ACHN (cell line): ENCODE measurements at regions not wholly inside any gene's neighbourhood (a gene's known extent, or its start where the extent isn't known, plus 50 kb on each side); places are given as distances from the start of the nearest gene placed in this dataset.

Experiments
- DNase-seq: peaks from one replicate; pipeline ENCODE4 v3.0.0-alpha.2; 2015
- in situ Hi-C: cut with HindIII; loops from 2 replicates; pipeline ENCODE4 v1.10.0; 2017; ENCODE audit warnings: low sequenced_read_pairs, low pct_ligation_motif_present, low pct_unique_long_range_greater_than_20kb

GRCh38 chr4:29829067-29829466 lies 891.1 kb upstream of the PCDH7 start:
- DNase-seq: no peak
- in situ Hi-C loops: no loop called here

DNA sequence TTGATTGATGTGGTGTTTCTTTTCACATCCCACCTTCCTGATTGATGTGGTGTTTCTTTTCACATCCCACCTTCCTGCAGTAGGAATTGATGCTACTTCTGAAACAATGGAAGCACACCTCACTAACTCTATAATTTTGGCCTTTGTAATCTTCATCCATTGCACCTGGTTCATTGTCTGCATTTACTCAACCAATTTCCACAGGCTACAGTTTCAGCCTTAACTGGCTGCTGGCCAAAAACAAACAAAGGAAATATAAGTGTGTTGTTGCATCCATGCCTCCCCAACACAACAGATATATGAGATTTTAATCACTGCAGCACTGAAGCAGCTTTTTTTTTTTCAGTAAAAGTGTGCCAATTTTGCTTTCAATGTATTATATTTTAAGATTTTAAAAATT lies 867.6 kb upstream of the PCDH7 start:
- DNase-seq: no peak
- in situ Hi-C loops: no loop called here

- DNase-seq: no peak
- in situ Hi-C loops: no loop called here
Measured at GRCh38 chr4:29853833-29854232, 866.3 kb upstream of the PCDH7 start.

- in situ Hi-C loops: no loop called here
- DNase-seq: no peak
Measured at GRCh38 chr4:29861307-29861706, 858.9 kb upstream of the PCDH7 start.

GRCh38 chr4:29867412-29867811 lies 852.8 kb upstream of the PCDH7 start:
- in situ Hi-C loops: no loop called here
- DNase-seq: no peak

DNA sequence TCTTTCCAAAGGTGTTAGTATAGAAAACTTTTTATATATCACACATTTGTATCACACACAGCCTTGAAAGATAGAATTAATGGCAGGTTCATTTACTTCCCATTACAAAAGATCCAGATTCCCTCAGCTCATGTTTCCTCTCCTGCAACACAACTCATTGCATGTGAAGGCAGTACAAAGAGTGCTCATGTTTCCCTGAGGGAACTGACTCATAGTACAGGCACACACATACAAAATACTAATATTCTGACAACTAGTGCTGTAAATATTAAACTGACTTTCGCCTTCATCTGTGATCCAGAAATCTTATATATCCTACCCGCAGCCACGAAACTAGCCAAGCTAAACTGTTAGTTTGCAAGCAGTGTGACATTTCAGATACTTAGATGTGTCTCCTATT lies 819.8 kb upstream of the PCDH7 start:
- no peak for DNase-seq
- in situ Hi-C loops: no loop called here

DNA sequence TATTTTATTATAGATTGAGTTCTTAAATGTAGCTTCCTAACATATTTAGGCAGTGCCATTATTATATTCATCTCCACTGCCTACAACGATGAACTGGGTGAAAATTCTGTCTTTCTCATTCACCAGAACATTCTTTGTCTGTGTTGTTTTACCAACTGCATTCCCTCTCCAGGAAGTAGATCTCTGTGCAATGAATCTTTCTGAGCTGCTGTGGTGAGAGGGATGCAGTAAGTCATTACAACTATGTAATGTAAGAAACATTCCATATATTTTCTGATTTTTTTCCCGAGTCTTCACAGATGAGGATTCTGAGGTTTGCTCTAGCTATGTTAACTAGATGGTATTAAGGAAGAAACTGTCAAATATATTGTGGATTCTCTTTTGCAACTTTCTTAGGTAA lies 811.9 kb upstream of the PCDH7 start:
- in situ Hi-C loops: no loop called here
- no peak for DNase-seq

DNA sequence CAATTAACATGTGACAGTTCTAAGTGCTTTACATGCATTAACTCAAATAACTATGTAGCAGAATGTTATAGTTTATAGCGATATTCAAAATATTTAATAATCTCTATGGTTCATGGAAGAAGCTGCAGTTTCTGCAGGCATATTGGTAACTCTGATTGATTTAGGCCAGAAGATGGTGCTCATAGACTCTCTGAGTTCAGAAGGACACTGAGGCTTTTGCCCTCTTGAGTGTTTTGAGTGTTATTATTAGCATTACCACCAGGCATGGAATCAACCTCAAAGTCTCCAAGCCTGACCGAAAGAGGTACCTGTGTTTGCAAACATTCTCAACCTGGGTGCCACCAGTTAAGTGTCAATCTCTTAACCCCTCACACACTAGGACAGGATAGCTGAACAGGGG lies 792.3 kb upstream of the PCDH7 start:
- no peak for DNase-seq
- in situ Hi-C loops: no loop called here

- DNase-seq: no peak
- in situ Hi-C loops: no loop called here
Measured at GRCh38 chr4:29948451-29948850, 771.7 kb upstream of the PCDH7 start.

DNA sequence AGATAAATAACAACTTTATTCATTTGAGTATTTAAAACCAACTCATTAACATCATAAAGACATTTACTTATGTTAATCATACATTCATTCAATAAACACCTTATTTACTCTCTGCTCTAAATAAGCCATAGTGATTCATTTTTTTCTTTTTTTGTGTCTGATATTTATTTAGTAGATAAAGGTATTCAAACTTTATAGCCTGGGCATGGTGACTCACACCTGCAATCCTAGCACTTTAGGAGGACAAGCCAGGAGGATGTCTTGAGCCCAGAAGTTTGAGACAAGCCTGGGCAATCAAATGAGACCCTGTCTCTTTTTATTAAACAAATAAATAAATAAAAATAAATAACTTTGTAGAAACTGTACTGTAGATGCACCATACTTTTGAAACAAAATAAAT lies 771.3 kb upstream of the PCDH7 start:
- DNase-seq: no peak
- in situ Hi-C loops: no loop called here

DNA sequence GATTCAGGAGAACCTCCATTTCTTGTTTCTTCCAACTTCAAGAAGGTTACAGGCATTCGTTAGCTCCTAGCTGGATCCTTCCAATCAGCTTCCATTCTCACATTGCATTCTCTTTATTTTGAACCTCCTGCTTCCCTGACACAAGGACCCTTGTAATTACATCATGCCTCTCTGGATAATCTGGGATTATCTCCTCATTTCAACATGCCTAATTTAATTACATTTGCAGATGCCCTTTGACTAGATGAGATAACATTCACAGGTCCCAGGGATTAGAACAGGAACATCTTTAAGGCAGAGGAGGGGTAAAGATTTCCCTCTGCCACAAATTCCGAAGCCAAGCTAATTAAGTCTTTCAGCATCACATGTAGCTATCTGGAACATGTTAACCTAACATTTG lies 753.8 kb upstream of the PCDH7 start:
- in situ Hi-C loops: no loop called here
- no peak for DNase-seq

- peak; percentile 14 for DNase-seq
Measured at GRCh38 chr4:29970626-29971025, 749.5 kb upstream of the PCDH7 start.

DNA sequence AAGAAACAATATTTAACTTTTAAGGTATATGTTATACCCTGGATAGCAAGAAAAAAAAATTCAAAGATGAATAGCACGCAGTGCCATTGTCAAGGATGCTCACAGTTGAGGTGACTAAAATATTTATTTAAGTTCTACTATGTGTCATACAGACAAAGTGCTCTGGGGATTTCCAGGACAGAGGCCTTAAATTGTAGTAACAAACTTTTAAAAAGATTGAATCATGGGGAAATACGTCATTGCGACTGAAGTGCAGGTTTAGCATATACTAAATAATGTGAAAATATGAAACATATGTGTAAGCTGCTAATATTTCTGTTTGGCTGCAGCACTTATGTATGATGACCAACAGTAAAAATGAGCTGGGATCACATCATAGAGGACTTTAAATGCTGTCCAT lies 748.0 kb upstream of the PCDH7 start:
- in situ Hi-C loops: no loop called here
- no peak for DNase-seq

More at GRCh38 chr4:29970626-29971025, 749.5 kb upstream of the PCDH7 start:
- in situ Hi-C loops: no loop called here

GRCh38 chr4:29983890-29984289 lies 736.3 kb upstream of the PCDH7 start:
- in situ Hi-C loops: no loop called here
- no peak for DNase-seq

GRCh38 chr4:30001628-30002027 lies 718.5 kb upstream of the PCDH7 start:
- in situ Hi-C loops: no loop called here
- DNase-seq: no peak

- in situ Hi-C loops: no loop called here
- no peak for DNase-seq
Measured at GRCh38 chr4:30002341-30002740, 717.8 kb upstream of the PCDH7 start.

- DNase-seq: no peak
- in situ Hi-C loops: no loop called here
Measured at GRCh38 chr4:30005995-30006394, 714.2 kb upstream of the PCDH7 start.

DNA sequence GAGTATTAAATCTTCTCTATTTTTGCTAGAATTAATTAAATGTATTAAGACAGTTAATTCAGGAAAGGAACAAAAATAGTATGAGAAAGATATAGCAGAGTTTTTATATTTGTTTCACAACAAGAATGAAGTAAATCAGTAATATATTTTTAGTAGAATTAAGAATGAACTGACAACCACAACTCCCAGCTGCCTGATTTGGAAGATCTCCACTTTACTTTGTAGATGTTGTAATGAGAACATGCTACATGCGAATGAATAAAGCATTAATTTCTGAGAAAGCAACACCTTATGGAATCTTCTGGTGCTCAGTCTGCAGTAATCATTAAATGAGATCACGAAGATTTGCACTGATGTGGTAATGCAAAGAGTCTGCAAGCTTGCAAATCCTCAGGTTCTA lies 695.6 kb upstream of the PCDH7 start:
- in situ Hi-C loops: no loop called here
- DNase-seq: no peak

- no peak for DNase-seq
- in situ Hi-C loops: no loop called here
Measured at GRCh38 chr4:30028826-30029225, 691.3 kb upstream of the PCDH7 start.

- in situ Hi-C loops: no loop called here
- no peak for DNase-seq
Measured at GRCh38 chr4:30056016-30056766, 664.0 kb upstream of the PCDH7 start.

GRCh38 chr4:30068234-30068633 lies 651.9 kb upstream of the PCDH7 start:
- in situ Hi-C loops: no loop called here
- DNase-seq: no peak
